RWPE1 (cell line): ENCODE measurements at regions not wholly inside any gene's neighbourhood (a gene's known extent, or its start where the extent isn't known, plus 50 kb on each side); places are given as distances from the start of the nearest gene placed in this dataset.

ENCODE experiments used
- CTCF ChIA-PET: fragments of 350-600 bp; sonication (Branson Sonifier 250); formaldehyde crosslinking; extraction: SDS; loops from one replicate; lab custom pipeline; 2021; lab: Yijun Ruan, JAX
- POLR2A ChIA-PET: fragments of 400-600 bp; formaldehyde crosslinking; extraction: SDS; loops from one replicate; lab custom pipeline; 2020; ENCODE audit warnings: antibody characterized with exemption; ENCODE audit not compliant: low non-redundant PET; lab: Yijun Ruan, JAX
- DNase-seq: peaks from one replicate; pipeline ENCODE4 v3.0.0; 2012; ENCODE audit warnings: low spot score
- H3K27ac ChIP-seq: fragments of 450-650 bp; 2 replicates; pipeline ENCODE4 v1.5.1; 2017
- CTCF ChIP-seq: fragments of 450-650 bp; conservative IDR thresholded peaks from 2 replicates; pipeline ENCODE4 v1.5.1; 2017; ENCODE audit warnings: low read depth, mild to moderate bottlenecking

GRCh38 chr4:79584902-79585301 is 176.9 kb upstream of the GK2 start:
- ChIA-PET CTCF (no interaction called here), POLR2A (no interaction called here)
- no peak for DNase-seq
- H3K27ac ChIP-seq = no peak overlapping the region
- no peak for TF ChIP-seq CTCF

GRCh38 chr4:79584352-79584751 is 176.3 kb upstream of the GK2 start:
- no peak for TF ChIP-seq CTCF
- ChIA-PET POLR2A (no interaction called here), CTCF (no interaction called here)
- DNase-seq = no peak
- H3K27ac ChIP-seq = no peak overlapping the region

- ChIA-PET CTCF (no interaction called here), POLR2A (no interaction called here)
- H3K27ac ChIP-seq = no peak overlapping the region
- DNase-seq = no peak
- TF ChIP-seq CTCF = no peak
Observed at GRCh38 chr4:79578606-79579005, 170.6 kb upstream of the GK2 start.

- TF ChIP-seq CTCF = peak; percentile 26
- DNase-seq = peak; percentile 22
Observed at GRCh38 chr4:79576429-79576753, 168.4 kb upstream of the GK2 start.

GRCh38 chr4:79575709-79576428 is 167.8 kb upstream of the GK2 start:
- CTCF ChIA-PET = interaction anchor here (0.6 to 1.0 kb wide), 3 partner anchors 165 to 532 kb away, joined by 3 to 4 read pairs (median 4); no protein-coding TSS in a partner anchor
- POLR2A ChIA-PET = no interaction called here
- H3K27ac ChIP-seq = no peak overlapping the region
- no peak for DNase-seq
- TF ChIP-seq CTCF = no peak

More at GRCh38 chr4:79576429-79576753, 168.4 kb upstream of the GK2 start:
- ChIA-PET CTCF (interaction anchor here (0.6 to 1.0 kb wide), 3 partner anchors 164 to 533 kb away, joined by 3 to 4 read pairs (median 4); no protein-coding TSS in a partner anchor), POLR2A (no interaction called here)
- H3K27ac ChIP-seq = no peak overlapping the region

GRCh38 chr4:79574741-79575451 is 166.9 kb upstream of the GK2 start:
- ChIA-PET POLR2A (no interaction called here), CTCF (no interaction called here)
- TF ChIP-seq CTCF = no peak
- no peak for DNase-seq
- no peak overlapping the region for H3K27ac ChIP-seq
